ENCODE measurements at regions not wholly inside any gene's neighbourhood (a gene's known extent, or its start where the extent isn't known, plus 50 kb on each side); places are given as distances from the start of the nearest gene placed in this dataset.
A peak's percentile ranks its signal among the peaks of the same experiment; 100 is the strongest.

DNA sequence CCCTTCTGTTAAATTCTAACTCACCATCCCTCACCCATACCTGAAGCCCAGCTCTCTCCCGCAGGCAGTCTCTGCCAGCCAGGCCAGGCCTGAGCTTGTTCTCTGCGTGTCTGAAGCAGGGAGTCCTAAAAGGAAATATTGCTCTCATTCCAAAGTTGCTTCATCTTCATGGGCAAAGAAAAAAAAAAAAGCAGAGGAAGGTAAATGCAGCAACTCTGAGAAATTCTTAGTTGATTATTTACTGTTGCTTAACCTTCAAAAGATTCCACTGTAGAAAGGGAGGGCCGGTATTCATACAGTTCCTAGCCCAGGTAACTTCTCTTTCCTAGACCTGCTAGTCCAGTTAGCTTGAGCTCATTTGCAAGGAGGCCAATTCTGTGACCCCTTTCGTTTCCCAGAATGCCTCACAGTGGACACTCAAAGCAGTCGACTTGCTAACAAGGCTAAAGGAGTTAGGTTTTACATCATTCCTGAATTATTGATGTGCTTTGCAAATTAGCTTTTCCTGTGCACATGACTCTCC lies 193.5 kb upstream of the EEA1 start:
- TF ChIP-seq POLR2AphosphoS5 (IDR thresholded peaks at IDR 0.05) (peak; percentile 83), CTCF (IDR thresholded peaks at IDR 0.05) (no peak)
